SK-N-SH (cell line): ENCODE measurements at regions not wholly inside any gene's neighbourhood (a gene's known extent, or its start where the extent isn't known, plus 50 kb on each side); places are given as distances from the start of the nearest gene placed in this dataset.

Source experiments
- CTCF ChIP-seq: fragments of 200-600 bp; sonication (generic); IDR thresholded peaks from 2 replicates; pipeline ENCODE4 v1.6.1; 2017; ENCODE audit warnings: antibody characterized with exemption, mild to moderate bottlenecking, moderate library complexity
- FOSL2 ChIP-seq: IDR thresholded peaks from 2 replicates; pipeline ENCODE4 v1.4.0; 2012; ENCODE audit warnings: low read depth, mild to moderate bottlenecking, moderate library complexity, borderline replicate concordance
- GATA2 ChIP-seq: sonication (generic); formaldehyde crosslinking; IDR thresholded peaks from 2 replicates; pipeline ENCODE4 v1.5.0; 2020; ENCODE audit warnings: mild to moderate bottlenecking, missing genetic modification reagents
- MAX ChIP-seq: IDR thresholded peaks from 2 replicates; pipeline ENCODE4 v1.4.0; 2012; ENCODE audit warnings: low read depth
- POLR2AphosphoS5 ChIP-seq: IDR thresholded peaks from 2 replicates; pipeline ENCODE4 v1.6.1; 2012; ENCODE audit warnings: low read depth, low read length
- REST ChIP-seq: IDR thresholded peaks from 2 replicates; pipeline ENCODE4 v1.6.1; 2012; ENCODE audit warnings: mild to moderate bottlenecking, low read depth, low read length, moderate library complexity
- SIN3A ChIP-seq: IDR thresholded peaks from 2 replicates; pipeline ENCODE4 v1.6.1; 2012; ENCODE audit warnings: low read depth, mild to moderate bottlenecking, low read length, moderate library complexity, borderline replicate concordance
- SMC3 ChIP-seq: IDR thresholded peaks from 2 replicates; pipeline ENCODE4 v1.6.1; 2012; ENCODE audit warnings: low read depth, low read length, improper control_type of control experiment
- TAF1 ChIP-seq: IDR thresholded peaks from 2 replicates; pipeline ENCODE4 v1.6.1; 2012; ENCODE audit warnings: low read depth, mild to moderate bottlenecking, low read length, moderate library complexity, borderline replicate concordance
- USF2 ChIP-seq: fragments of 150-350 bp; IDR thresholded peaks from 2 replicates; pipeline ENCODE4 v1.6.1; 2017; ENCODE audit warnings: antibody characterized with exemption, low read length, low read depth, borderline replicate concordance
- YY1 ChIP-seq: IDR thresholded peaks from 2 replicates; pipeline ENCODE4 v1.4.0; 2012; ENCODE audit warnings: low read depth, mild to moderate bottlenecking

DNA sequence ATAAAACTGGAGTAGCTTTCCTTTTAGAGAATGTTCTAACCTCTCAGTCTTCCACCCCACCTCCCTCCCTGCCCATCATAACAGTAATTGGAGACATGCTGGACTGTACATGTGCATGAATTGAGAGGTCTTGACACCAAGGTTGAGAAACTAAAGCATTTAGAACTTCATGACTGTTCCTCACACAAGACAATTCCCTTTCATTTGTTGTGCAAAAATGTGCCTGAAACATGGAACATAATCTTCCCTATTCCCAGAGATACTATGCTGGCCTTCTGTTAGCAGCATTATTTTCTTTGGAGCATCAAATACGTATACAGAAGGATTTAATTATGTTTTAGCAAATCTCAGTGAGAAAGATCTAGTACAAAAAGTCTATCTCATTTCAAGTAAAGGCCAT lies 97.5 kb upstream of the KCNE2 start:
- TF ChIP-seq TAF1 (no peak), CTCF (no peak), YY1 (no peak), SMC3 (no peak), SIN3A (no peak), REST (no peak), GATA2 (CRISPR knock-in tag) (no peak), FOSL2 (no peak), MAX (no peak), USF2 (no peak), POLR2AphosphoS5 (no peak)
